OCI-LY3 (cell line): ENCODE measurements at regions not wholly inside any gene's neighbourhood (a gene's known extent, or its start where the extent isn't known, plus 50 kb on each side); places are given as distances from the start of the nearest gene placed in this dataset.

Experiments used
- H2AFZ ChIP-seq: fragments of 200-600, 300-600 bp; shearing (Covaris generic); 2 replicates; pipeline ENCODE4 v1.6.0; 2014; ENCODE audit warnings: antibody characterized with exemption, low read depth, low read length
- H3K27ac ChIP-seq: fragments of 200-600, 300-600 bp; sonication (generic); 2 replicates; pipeline ENCODE4 v1.5.1; 2014; ENCODE audit warnings: mild to moderate bottlenecking, low read length, moderate library complexity, mixed read lengths
- H3K27me3 ChIP-seq: fragments of 200-600, 300-600 bp; sonication (generic); 2 replicates; pipeline ENCODE4 v1.6.1; 2014; ENCODE audit warnings: low read depth, low read length, mixed read lengths
- H3K36me3 ChIP-seq: fragments of 200-600, 300-600 bp; sonication (generic); replicated peaks from 2 replicates; pipeline ENCODE3; 2014; ENCODE audit warnings: low read depth, low read length, mixed read lengths
- H3K4me1 ChIP-seq: fragments of 300-600, 200-600 bp; sonication (generic); 2 replicates; pipeline ENCODE4 v1.6.1; 2014; ENCODE audit warnings: low read length, mixed read lengths
- H3K4me2 ChIP-seq: fragments of 200-600, 300-600 bp; sonication (generic); 2 replicates; pipeline ENCODE4 v1.6.1; 2014; ENCODE audit warnings: low read length, mixed read lengths
- H3K4me3 ChIP-seq: fragments of 300-600, 200-600 bp; sonication (generic); 2 replicates; pipeline ENCODE4 v1.5.1; 2014; ENCODE audit warnings: antibody characterized with exemption, mild to moderate bottlenecking, low read length, moderate library complexity
- H3K79me2 ChIP-seq: fragments of 300-600, 200-600 bp; shearing (Covaris generic); 2 replicates; pipeline ENCODE4 v1.6.1; 2014; ENCODE audit warnings: mild to moderate bottlenecking, low read length, mixed read lengths
- H3K9ac ChIP-seq: fragments of 300-600, 200-600 bp; shearing (Covaris generic); 2 replicates; pipeline ENCODE4 v1.6.0; 2014; ENCODE audit warnings: mild to moderate bottlenecking, low read length, moderate library complexity
- H3K9me3 ChIP-seq: fragments of 200-600, 300-600 bp; shearing (Covaris generic); 2 replicates; pipeline ENCODE4 v1.6.1; 2014; ENCODE audit warnings: low read length, mixed read lengths; ENCODE audit not compliant: insufficient read depth
- H4K20me1 ChIP-seq: fragments of 200-600, 300-600 bp; sonication (generic); 2 replicates; pipeline ENCODE4 v1.6.1; 2016; ENCODE audit warnings: low read length, mixed read lengths; ENCODE audit not compliant: insufficient read depth
- CTCF ChIP-seq: fragments of 200-600, 300-600 bp; sonication (generic); IDR thresholded peaks from 2 replicates; pipeline ENCODE4 v1.5.1; 2014; ENCODE audit warnings: antibody characterized with exemption, low read length, low read depth
- EZH2phosphoT487 ChIP-seq: fragments of 200-600 bp; shearing (Covaris generic); IDR thresholded peaks from 2 replicates; pipeline ENCODE4 v1.6.1; 2018; ENCODE audit warnings: antibody characterized with exemption, mixed run types, low read depth

GRCh38 chr2:206876216-206876860 lies 63.0 kb upstream of the CPO start:
- no peak overlapping the region for H3K4me2 ChIP-seq
- H4K20me1 ChIP-seq: no peaks in the 10 kb centered on the region
- no peaks in the 10 kb centered on the region for H3K79me2 ChIP-seq
- no peak overlapping the region for H3K27ac ChIP-seq
- TF ChIP-seq CTCF (no peak), EZH2phosphoT487 (no peak)
- H3K9ac ChIP-seq: no peak overlapping the region
- no peaks in the 10 kb centered on the region for H3K9me3 ChIP-seq
- no peak overlapping the region for H2AFZ ChIP-seq
- peaks cover 16% of the 10 kb centered on the region for H3K4me1 ChIP-seq
- H3K36me3 ChIP-seq: no peaks in the 10 kb centered on the region
- H3K4me3 ChIP-seq: no peak overlapping the region
- no peaks in the 10 kb centered on the region for H3K27me3 ChIP-seq

GRCh38 chr2:206881708-206882410 lies 57.5 kb upstream of the CPO start:
- Histone ChIP-seq H3K36me3 (no peaks in the 10 kb centered on the region), H4K20me1 (no peaks in the 10 kb centered on the region)
- TF ChIP-seq CTCF (no peak), EZH2phosphoT487 (no peak)

GRCh38 chr2:206886696-206887095 lies 52.6 kb upstream of the CPO start:
- Histone ChIP-seq H3K9me3 (no peaks in the 10 kb centered on the region), H3K79me2 (no peaks in the 10 kb centered on the region), H3K4me3 (no peak overlapping the region), H3K27ac (no peak overlapping the region), H3K4me2 (no peak overlapping the region), H4K20me1 (no peaks in the 10 kb centered on the region), H3K9ac (no peak overlapping the region), H3K36me3 (no peaks in the 10 kb centered on the region), H2AFZ (no peak overlapping the region), H3K4me1 (no peaks in the 10 kb centered on the region), H3K27me3 (peaks cover 4% of the 10 kb centered on the region)
- no peak for TF ChIP-seq CTCF
- no peak for TF ChIP-seq EZH2phosphoT487

More at GRCh38 chr2:206881708-206882410, 57.5 kb upstream of the CPO start:
- Histone ChIP-seq H3K79me2 (no peaks in the 10 kb centered on the region), H2AFZ (no peak overlapping the region), H3K27ac (no peak overlapping the region), H3K4me1 (no peaks in the 10 kb centered on the region), H3K27me3 (peaks cover 4% of the 10 kb centered on the region), H3K9me3 (no peaks in the 10 kb centered on the region), H3K4me3 (no peak overlapping the region), H3K9ac (no peak overlapping the region), H3K4me2 (no peak overlapping the region)

GRCh38 chr2:206887745-206888144 lies 51.6 kb upstream of the CPO start:
- no peak overlapping the region for H3K4me3 ChIP-seq
- no peak overlapping the region for H3K9ac ChIP-seq
- no peaks in the 10 kb centered on the region for H3K79me2 ChIP-seq
- peaks cover under 1% of the 10 kb centered on the region; the same call in 1 of the 2 replicates for H3K27me3 ChIP-seq
- TF ChIP-seq CTCF: no peak
- H3K4me1 ChIP-seq: no peaks in the 10 kb centered on the region
- no peak overlapping the region for H2AFZ ChIP-seq
- no peaks in the 10 kb centered on the region for H3K9me3 ChIP-seq
- no peaks in the 10 kb centered on the region for H3K36me3 ChIP-seq
- no peaks in the 10 kb centered on the region for H4K20me1 ChIP-seq
- no peak overlapping the region for H3K27ac ChIP-seq
- no peak overlapping the region for H3K4me2 ChIP-seq
